ENCODE measurements at regions not wholly inside any gene's neighbourhood (a gene's known extent, or its start where the extent isn't known, plus 50 kb on each side); places are given as distances from the start of the nearest gene placed in this dataset.

DNA sequence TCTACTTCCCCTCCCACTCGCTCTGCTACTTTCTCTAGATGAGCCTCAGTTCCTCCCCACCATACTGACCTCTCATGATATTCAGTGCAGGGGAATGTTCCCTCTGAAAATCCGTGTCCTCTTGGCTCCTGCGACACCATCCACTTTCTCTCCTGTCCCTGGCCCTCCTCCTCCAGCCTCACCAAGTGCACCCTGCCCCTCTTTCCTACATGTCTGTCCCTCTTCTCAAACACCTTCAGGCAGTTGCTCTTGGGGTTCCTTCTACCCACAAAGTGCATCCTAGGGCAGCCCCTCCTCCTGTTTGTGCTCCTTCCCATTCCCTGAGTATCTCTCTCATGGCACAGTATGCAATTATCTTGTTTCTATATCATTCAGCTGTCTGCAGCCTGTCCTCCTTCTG lies 246.4 kb upstream of the RAB6C start (continued):
- no peak for TF ChIP-seq GATA2 (CRISPR knock-in tag; IDR thresholded peaks at IDR 0.05)
- TF ChIP-seq NRF1 (IDR thresholded peaks at IDR 0.05; ENCODE audit: low read depth, low read length): no peak

DNA sequence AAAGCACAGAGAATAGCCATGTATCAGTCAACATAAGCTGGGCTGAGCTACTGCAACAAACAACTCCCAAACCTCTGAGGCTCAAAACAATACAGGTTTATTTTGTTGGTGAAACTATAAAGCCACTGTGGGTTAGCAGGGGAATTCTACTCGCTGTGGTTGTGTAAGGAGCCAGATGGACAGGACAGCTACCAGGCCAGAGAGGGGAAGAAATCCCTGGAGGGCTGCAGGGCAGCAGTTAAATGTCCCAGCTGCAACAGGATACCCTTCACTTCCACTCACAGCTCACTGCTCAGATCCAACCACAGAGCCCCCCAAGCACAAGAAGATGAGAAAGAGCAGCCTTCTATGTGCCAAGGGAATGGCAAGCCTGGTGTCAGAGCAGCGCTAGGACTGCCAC lies 245.9 kb upstream of the RAB6C start:
- Histone ChIP-seq H3K9me3 (no peaks in the 10 kb centered on the region), H3K27me3 (ENCODE audit: insufficient read depth) (no peaks in the 10 kb centered on the region), H3K27ac (ENCODE audit: low read depth in 2 of 2, low read length in 1 of 2) (no peak overlapping the region), H4K20me1 (ENCODE audit: insufficient read depth) (no peaks in the 10 kb centered on the region), H3K9ac (no peak overlapping the region), H3F3A (replicated peaks; ENCODE audit: insufficient read depth) (no peaks in the 10 kb centered on the region), H3K4me2 (no peak overlapping the region), H3K79me2 (ENCODE audit: insufficient read depth) (no peaks in the 10 kb centered on the region), H3K4me3 (ENCODE audit: low read depth in 2 of 2, low read length in 1 of 2) (no peak overlapping the region), H2AFZ (ENCODE audit: low read depth) (no peak overlapping the region), H3K4me1 (ENCODE audit: control insufficient read depth in 1 of 2, insufficient read depth in 2 of 2, low read depth in 1 of 2, low read length in 1 of 2) (no peaks in the 10 kb centered on the region), H3K36me3 (replicated peaks in 1 of 2; ENCODE audit: control insufficient read depth in 1 of 2, insufficient read depth in 2 of 2, low read length in 1 of 2) (no peaks in the 10 kb centered on the region), H3K9me2 (no peaks in the 10 kb centered on the region)
- no peak for DNase-seq
- ChIA-PET CTCF (interaction anchor here (1.1 kb wide), 1 partner anchor 9 kb away, joined by 4 read pairs; no protein-coding TSS in a partner anchor), POLR2A (no interaction called here)
- WGBS (ENCODE audit: low lambda C conversion rate): 0% methylated on average over 2 of the region's 2 CpGs
- TF ChIP-seq RXRA (IDR thresholded peaks at IDR 0.05; ENCODE audit: borderline replicate concordance, low read depth) (no peak), FOXM1 (IDR thresholded peaks at IDR 0.05; ENCODE audit: low read depth) (no peak), EP300 (IDR thresholded peaks at IDR 0.05; ENCODE audit: borderline replicate concordance in 1 of 2, low read depth in 1 of 2, low read length in 1 of 2) (no peak), RCOR1 (IDR thresholded peaks at IDR 0.05; ENCODE audit: low read length) (no peak), GABPA (IDR thresholded peaks at IDR 0.05; ENCODE audit: low read depth) (no peak), SMC3 (IDR thresholded peaks at IDR 0.05; ENCODE audit: low read depth, low read length) (no peak), CHD2 (IDR thresholded peaks at IDR 0.05; ENCODE audit: low read length, partially characterized antibody) (no peak), RAD21 (IDR thresholded peaks at IDR 0.05; ENCODE audit: low read length) (no peak), EZH2phosphoT487 (IDR thresholded peaks at IDR 0.05; ENCODE audit: borderline replicate concordance, low read depth) (no peak), NRF1 (IDR thresholded peaks at IDR 0.05; ENCODE audit: low read depth, low read length) (no peak), TAF1 (IDR thresholded peaks at IDR 0.05; ENCODE audit: borderline replicate concordance, low read depth, low read length) (no peak), TEAD4 (IDR thresholded peaks at IDR 0.05; ENCODE audit: borderline replicate concordance, insufficient read depth) (no peak)
- TF ChIP-seq, protein P1, sequence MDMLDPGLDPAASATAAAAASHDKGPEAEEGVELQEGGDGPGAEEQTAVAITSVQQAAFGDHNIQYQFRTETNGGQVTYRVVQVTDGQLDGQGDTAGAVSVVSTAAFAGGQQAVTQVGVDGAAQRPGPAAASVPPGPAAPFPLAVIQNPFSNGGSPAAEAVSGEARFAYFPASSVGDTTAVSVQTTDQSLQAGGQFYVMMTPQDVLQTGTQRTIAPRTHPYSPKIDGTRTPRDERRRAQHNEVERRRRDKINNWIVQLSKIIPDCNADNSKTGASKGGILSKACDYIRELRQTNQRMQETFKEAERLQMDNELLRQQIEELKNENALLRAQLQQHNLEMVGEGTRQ (IDR thresholded peaks at IDR 0.05; ENCODE audit: borderline replicate concordance, low read depth, low read length): no peak
- TF ChIP-seq, protein P2, sequence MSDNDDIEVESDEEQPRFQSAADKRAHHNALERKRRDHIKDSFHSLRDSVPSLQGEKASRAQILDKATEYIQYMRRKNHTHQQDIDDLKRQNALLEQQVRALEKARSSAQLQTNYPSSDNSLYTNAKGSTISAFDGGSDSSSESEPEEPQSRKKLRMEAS (IDR thresholded peaks at IDR 0.05; ENCODE audit: low read depth): no peak
- TF ChIP-seq, protein P3, sequence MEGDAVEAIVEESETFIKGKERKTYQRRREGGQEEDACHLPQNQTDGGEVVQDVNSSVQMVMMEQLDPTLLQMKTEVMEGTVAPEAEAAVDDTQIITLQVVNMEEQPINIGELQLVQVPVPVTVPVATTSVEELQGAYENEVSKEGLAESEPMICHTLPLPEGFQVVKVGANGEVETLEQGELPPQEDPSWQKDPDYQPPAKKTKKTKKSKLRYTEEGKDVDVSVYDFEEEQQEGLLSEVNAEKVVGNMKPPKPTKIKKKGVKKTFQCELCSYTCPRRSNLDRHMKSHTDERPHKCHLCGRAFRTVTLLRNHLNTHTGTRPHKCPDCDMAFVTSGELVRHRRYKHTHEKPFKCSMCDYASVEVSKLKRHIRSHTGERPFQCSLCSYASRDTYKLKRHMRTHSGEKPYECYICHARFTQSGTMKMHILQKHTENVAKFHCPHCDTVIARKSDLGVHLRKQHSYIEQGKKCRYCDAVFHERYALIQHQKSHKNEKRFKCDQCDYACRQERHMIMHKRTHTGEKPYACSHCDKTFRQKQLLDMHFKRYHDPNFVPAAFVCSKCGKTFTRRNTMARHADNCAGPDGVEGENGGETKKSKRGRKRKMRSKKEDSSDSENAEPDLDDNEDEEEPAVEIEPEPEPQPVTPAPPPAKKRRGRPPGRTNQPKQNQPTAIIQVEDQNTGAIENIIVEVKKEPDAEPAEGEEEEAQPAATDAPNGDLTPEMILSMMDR (IDR thresholded peaks at IDR 0.05): no peak
- TF ChIP-seq, protein P4, sequence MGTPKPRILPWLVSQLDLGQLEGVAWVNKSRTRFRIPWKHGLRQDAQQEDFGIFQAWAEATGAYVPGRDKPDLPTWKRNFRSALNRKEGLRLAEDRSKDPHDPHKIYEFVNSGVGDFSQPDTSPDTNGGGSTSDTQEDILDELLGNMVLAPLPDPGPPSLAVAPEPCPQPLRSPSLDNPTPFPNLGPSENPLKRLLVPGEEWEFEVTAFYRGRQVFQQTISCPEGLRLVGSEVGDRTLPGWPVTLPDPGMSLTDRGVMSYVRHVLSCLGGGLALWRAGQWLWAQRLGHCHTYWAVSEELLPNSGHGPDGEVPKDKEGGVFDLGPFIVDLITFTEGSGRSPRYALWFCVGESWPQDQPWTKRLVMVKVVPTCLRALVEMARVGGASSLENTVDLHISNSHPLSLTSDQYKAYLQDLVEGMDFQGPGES (IDR thresholded peaks at IDR 0.05; ENCODE audit: low read depth, low read length): no peak
- TF ChIP-seq, protein P5, sequence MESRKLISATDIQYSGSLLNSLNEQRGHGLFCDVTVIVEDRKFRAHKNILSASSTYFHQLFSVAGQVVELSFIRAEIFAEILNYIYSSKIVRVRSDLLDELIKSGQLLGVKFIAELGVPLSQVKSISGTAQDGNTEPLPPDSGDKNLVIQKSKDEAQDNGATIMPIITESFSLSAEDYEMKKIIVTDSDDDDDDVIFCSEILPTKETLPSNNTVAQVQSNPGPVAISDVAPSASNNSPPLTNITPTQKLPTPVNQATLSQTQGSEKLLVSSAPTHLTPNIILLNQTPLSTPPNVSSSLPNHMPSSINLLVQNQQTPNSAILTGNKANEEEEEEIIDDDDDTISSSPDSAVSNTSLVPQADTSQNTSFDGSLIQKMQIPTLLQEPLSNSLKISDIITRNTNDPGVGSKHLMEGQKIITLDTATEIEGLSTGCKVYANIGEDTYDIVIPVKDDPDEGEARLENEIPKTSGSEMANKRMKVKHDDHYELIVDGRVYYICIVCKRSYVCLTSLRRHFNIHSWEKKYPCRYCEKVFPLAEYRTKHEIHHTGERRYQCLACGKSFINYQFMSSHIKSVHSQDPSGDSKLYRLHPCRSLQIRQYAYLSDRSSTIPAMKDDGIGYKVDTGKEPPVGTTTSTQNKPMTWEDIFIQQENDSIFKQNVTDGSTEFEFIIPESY (IDR thresholded peaks at IDR 0.05; ENCODE audit: borderline replicate concordance, low read depth): no peak
- TF ChIP-seq, protein P6, sequence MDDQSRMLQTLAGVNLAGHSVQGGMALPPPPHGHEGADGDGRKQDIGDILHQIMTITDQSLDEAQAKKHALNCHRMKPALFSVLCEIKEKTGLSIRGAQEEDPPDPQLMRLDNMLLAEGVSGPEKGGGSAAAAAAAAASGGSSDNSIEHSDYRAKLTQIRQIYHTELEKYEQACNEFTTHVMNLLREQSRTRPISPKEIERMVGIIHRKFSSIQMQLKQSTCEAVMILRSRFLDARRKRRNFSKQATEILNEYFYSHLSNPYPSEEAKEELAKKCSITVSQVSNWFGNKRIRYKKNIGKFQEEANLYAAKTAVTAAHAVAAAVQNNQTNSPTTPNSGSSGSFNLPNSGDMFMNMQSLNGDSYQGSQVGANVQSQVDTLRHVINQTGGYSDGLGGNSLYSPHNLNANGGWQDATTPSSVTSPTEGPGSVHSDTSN (IDR thresholded peaks at IDR 0.05): no peak

Data from SK-N-SH (cell line).